Mammary epithelial cell (primary cell): ENCODE measurements at regions not wholly inside any gene's neighbourhood (a gene's known extent, or its start where the extent isn't known, plus 50 kb on each side); places are given as distances from the start of the nearest gene placed in this dataset.

Source experiments
- CTCF ChIP-seq, 2 donors: IDR thresholded peaks in 1 of 2; conservative IDR thresholded peaks in 1 of 2; 2 replicates each; pipeline ENCODE4 v1.5.1; 2011 to 2012; ENCODE audit warnings: inconsistent platforms in 2 of 2, low read length in 2 of 2, mild to moderate bottlenecking in 2 of 2, control low read depth in 1 of 2, low read depth in 1 of 2; ENCODE audit not compliant: insufficient read depth in 1 of 2; ENCODE audit errors: extremely low read depth in 1 of 2
- EZH2 ChIP-seq: IDR thresholded peaks from 2 replicates; pipeline ENCODE4 v1.6.1; 2012; ENCODE audit warnings: low read length, inconsistent platforms, borderline replicate concordance

GRCh38 chr3:10740954-10741353 lies 75.1 kb upstream of the SLC6A11 start:
- no peak for TF ChIP-seq EZH2
- TF ChIP-seq CTCF (conservative IDR thresholded peaks at IDR 0.05 in 1 of 2, IDR thresholded peaks at IDR 0.05 in 1 of 2; ENCODE audit: extremely low read depth in 1 of 2, insufficient read depth in 1 of 2, low read depth in 1 of 2, low read length in 2 of 2) = no peak
